Stimulated activated naive CD8-positive, alpha-beta T cell treated with anti-CD3 and anti-CD28 coated beads, Interleukin-15, amount 100 ng/mL, for 72 hours (primary cell): ENCODE measurements at regions not wholly inside any gene's neighbourhood (a gene's known extent, or its start where the extent isn't known, plus 50 kb on each side); places are given as distances from the start of the nearest gene placed in this dataset.
A peak's percentile ranks its signal among the peaks of the same experiment; 100 is the strongest.

Source experiments
- ATAC-seq: fragments of 150-1000 bp; cut with Tn5 transposase; 2 replicates; pipeline ENCODE4 v1.10.0; 2021; ENCODE audit warnings: mild to moderate bottlenecking, moderate library complexity
- DNase-seq, 2 donors: peaks; one replicate each; pipeline ENCODE4 v3.0.0; 2021 to 2022
- H3K27ac Mint-ChIP-seq, 2 donors: one replicate each; pipeline ENCODE4 v1.8.0; 2022; ENCODE audit warnings: mild to moderate bottlenecking in 2 of 2, mixed read lengths in 2 of 2, moderate library complexity in 2 of 2
- H3K27me3 Mint-ChIP-seq: one replicate; pipeline ENCODE4 v1.8.0; 2022; ENCODE audit warnings: mixed read lengths
- H3K4me1 Mint-ChIP-seq: one replicate; pipeline ENCODE4 v1.8.0; 2022; ENCODE audit warnings: mild to moderate bottlenecking, mixed read lengths
- H3K4me3 Mint-ChIP-seq, 2 donors: one replicate each; pipeline ENCODE4 v1.8.0; 2022; ENCODE audit warnings: mild to moderate bottlenecking in 2 of 2, mixed read lengths in 2 of 2, moderate library complexity in 1 of 2
- H3K9me3 Mint-ChIP-seq, 2 donors: one replicate each; pipeline ENCODE4 v1.8.0; 2022; ENCODE audit warnings: mixed read lengths in 2 of 2

DNA sequence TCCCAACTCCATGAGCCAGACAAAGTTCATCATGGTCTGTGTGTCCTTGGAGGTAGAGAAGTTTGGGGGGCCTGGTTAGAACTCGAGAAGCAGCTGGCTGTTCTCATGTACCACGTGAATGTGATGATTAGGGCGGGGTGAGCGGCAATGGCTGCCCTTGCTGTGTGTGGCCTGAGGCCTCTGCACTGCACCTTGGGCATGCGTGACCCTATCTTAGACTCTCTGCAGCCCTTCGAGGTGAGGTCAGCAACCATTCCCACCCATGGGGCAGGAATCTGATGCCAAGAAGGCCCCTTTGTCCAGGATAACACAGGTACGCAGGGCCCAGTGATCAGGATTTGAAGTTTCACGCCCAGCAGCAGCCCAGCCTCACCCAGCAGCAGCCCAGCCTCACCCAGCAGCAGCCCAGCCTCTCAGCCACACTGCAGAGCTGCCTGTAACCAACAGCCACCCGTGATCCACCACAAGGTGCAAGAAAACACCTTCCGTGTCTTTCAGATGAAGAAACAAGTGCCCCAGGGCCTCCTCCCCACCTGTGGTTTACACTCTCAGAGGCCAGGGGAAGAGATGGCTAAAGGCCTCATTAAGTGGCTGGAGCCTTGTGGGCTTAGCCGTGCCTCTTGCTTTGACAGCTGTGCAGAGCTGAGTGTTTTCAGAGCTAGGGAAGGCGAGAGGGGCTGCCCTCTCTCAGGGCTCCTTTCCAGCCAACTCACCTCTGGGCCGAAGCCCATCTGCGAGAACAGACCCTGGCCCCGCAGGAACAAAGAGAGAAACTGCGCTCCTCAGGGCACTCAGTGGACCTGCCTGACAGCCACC is 195.2 kb upstream of the CDH4 start:
- H3K4me3 Mint-ChIP-seq: no peak overlapping the region
- no peak for ATAC-seq

DNA sequence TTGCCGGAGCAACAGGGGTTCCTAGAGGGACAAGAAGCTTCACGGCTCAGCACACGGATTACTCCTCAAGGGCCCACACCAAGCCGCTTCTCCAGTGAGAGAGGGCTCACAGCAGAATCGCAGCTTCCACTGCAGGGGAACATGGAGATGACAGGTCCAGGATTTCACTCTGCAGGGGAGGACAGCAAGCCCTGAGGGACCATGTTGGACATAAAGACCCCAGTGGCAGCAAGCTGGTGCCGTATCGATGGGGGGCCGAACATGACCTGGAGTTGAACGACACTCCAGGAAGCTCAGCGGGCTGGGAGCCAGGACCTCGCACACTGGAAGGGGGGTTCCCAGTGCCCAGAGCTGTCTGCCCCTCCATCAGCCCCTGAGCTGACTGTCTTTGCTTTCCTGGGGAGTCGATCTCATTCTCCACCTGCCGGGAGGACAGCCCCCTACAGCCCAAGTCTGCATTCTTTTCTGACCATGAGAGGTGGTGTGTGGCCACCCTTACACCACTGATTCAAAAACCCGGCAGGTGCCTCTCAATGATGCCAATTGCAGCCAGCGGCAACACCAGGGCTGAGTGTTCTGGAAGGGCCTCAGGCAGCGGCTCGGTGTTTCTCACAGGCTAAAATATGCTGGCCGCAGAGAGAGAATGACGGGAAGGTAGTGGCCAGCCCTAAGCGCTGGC is 194.5 kb upstream of the CDH4 start:
- no peaks in the 10 kb centered on the region for H3K4me1 Mint-ChIP-seq
- no peak overlapping the region for H3K27ac Mint-ChIP-seq
- no peak overlapping the region for H3K4me3 Mint-ChIP-seq
- peaks cover 0 to 10% of the 10 kb centered on the region in 2 donors for H3K9me3 Mint-ChIP-seq
- DNase-seq (no peak), ATAC-seq (no peak)
- H3K27me3 Mint-ChIP-seq: no peaks in the 10 kb centered on the region

More for the DNA sequence above, 195.2 kb upstream of the CDH4 start:
- no peak for DNase-seq
- no peaks in the 10 kb centered on the region for H3K27me3 Mint-ChIP-seq
- H3K9me3 Mint-ChIP-seq: peaks cover 0 to 2% of the 10 kb centered on the region in 2 donors
- no peaks in the 10 kb centered on the region for H3K4me1 Mint-ChIP-seq
- H3K27ac Mint-ChIP-seq: no peak overlapping the region

DNA sequence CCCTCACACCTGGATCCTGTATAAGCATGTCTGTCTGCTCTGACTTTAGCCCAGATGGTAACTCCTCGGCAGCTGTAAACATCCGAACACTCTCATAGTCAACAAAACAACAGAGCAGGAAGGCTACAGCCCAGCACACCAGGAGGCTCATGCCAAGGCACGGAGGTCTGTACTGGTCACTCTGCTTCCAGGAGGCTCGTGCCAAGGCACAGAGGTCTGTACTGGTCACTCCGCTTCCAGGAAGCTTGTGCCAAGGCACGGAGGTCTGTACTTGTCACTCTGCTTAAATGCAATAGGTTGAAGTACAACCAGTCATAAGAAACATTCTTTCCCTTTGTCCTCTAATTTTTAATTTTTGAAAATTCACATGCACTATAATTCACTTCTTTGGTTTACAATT is 190.1 kb upstream of the CDH4 start:
- Mint-ChIP-seq H3K4me1 (no peaks in the 10 kb centered on the region), H3K27ac (no peak overlapping the region), H3K4me3 (no peak overlapping the region), H3K9me3 (peaks cover 0 to 24% of the 10 kb centered on the region in 2 donors), H3K27me3 (no peaks in the 10 kb centered on the region)
- no peak for DNase-seq
- no peak for ATAC-seq

DNA sequence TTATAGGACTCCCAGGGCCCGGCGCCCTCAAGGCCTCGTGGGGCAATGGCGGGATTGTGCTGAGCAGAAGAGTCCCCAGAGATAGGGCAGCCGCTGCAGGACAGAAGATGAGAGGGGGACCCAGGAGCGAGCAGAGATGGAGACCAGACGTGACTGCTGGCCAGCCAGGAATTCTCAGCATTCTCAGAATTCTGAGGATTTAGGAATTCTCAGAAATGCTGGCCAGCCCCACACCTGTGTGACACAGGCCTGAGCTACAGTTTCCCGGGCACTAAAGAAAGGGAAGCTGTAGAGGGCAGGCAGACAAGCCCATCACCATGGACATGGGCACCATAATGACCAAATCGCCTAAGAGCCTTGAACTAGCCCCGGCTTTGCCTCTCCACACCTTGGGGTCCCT is 186.2 kb upstream of the CDH4 start:
- Mint-ChIP-seq H3K4me1 (no peaks in the 10 kb centered on the region), H3K27ac (no peak overlapping the region), H3K4me3 (no peak overlapping the region), H3K9me3 (peaks cover 0 to 24% of the 10 kb centered on the region in 2 donors), H3K27me3 (no peaks in the 10 kb centered on the region)
- no peak for ATAC-seq
- DNase-seq: no peak

DNA sequence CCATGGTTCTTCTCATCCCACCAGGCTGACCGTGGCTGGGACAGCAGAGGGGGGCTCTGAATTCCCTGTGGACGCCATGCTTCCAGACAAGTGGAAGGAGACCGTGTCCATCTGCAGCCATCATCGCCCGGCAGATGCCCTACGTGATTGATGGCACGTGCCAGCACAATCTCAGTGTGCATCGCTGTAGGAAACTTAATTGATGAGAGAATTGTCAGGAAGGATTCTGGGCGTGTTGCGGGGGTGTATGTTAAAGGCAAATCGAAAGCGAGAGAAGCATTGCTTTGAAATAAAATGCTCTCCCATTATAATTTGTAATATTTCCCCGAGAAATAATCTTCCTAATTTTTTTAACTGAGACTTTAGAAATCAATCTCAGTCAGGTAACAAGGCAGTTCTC is 185.5 kb upstream of the CDH4 start:
- Mint-ChIP-seq H3K27ac (peak overlapping the region in 1 of 2 donors; percentile 71), H3K4me3 (no peak overlapping the region), H3K27me3 (no peaks in the 10 kb centered on the region), H3K4me1 (no peaks in the 10 kb centered on the region), H3K9me3 (peaks cover 0 to 24% of the 10 kb centered on the region in 2 donors)
- no peak for ATAC-seq
- DNase-seq: no peak

DNA sequence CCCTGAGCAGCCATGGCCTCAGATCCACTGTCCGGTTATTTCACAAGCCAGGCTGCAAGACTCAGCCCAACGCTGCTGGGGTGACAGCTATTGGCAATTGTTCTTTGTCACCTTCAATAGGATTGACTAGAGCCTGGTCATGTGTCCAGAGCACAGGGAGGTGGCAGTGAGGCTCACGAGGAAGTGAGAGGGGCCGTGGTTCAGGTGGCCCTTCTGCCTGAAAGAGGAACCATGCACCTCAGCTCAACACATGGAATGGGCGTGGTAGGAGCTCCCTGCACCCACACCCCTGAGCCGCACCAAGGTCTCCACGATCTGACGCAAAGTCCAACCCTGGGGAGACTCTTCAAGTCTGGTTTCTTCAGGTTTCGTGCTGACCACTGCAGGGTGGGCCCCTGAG is 184.8 kb upstream of the CDH4 start:
- Mint-ChIP-seq H3K27ac (no peak overlapping the region), H3K4me3 (no peak overlapping the region), H3K4me1 (no peaks in the 10 kb centered on the region), H3K27me3 (no peaks in the 10 kb centered on the region), H3K9me3 (peaks cover 0 to 18% of the 10 kb centered on the region in 2 donors)
- DNase-seq (no peak), ATAC-seq (no peak)

DNA sequence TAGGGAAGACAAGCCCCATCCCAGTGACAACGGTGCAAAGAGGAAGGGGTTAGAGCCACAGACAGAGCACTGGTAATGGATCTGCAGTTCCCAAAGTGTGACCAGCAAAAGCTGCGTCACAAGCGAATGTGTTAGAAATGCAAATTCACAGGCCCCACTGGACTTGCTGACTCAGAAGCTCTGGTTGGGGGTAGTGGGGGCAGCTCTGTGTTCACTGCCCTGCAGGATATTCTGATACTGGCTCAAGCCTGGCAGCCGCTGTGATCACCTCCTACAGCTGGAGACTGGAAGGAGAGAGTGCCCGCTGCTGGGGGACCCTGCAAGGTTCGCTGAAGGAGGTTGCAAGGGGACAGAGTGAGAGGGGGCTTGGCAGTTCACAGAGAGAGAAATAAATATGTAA is 179.7 kb upstream of the CDH4 start:
- no peaks in the 10 kb centered on the region for H3K4me1 Mint-ChIP-seq
- ATAC-seq (no peak), DNase-seq (no peak)
- no peak overlapping the region for H3K27ac Mint-ChIP-seq
- H3K27me3 Mint-ChIP-seq: no peaks in the 10 kb centered on the region
- H3K4me3 Mint-ChIP-seq: no peak overlapping the region
- H3K9me3 Mint-ChIP-seq: no peaks in the 10 kb centered on the region

DNA sequence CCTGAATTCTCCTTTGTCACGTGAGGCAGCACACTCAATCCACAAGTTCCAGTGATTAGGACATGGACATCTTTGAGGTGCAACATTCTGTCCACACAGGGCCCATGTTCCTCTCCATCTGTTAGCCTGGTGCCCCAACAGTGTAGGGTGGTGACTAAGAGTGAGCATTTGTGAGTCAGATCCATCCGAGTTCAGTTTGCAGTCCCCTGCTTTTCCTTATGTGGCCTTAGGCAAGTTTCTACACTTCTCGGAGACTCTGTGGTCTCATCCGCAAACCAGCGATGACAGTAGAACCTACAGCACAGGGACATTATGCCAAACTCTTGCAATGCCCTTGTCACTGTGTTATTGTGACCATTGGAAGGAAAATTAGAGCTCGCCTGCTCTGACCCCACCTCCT is 178.7 kb upstream of the CDH4 start:
- no peak for DNase-seq
- Mint-ChIP-seq H3K27ac (peak overlapping the region in 1 of 2 donors; percentile 49), H3K4me3 (no peak overlapping the region)

DNA sequence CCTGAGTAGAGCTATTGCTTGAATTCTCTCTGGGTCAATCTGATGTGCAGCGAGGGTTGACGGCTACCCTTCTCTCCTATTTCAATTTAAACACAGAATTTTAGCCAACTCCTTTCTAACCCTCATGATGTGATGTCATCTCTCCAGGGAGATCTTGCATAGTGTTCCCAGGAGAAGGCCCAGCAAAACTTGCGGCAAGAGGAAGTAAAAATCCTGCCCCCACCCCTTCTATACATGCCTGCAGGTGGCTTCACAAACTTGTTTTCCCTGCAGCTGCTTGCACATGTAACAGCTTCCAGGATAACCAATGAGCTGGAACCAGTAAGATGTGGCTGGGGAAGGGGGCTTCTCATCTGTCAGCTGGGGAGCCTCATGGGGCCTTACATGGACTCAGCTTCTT is 169.3 kb upstream of the CDH4 start:
- Mint-ChIP-seq H3K4me3 (no peak overlapping the region), H3K27ac (no peak overlapping the region), H3K27me3 (peaks cover 23% of the 10 kb centered on the region), H3K4me1 (no peaks in the 10 kb centered on the region), H3K9me3 (peaks cover 4 to 23% of the 10 kb centered on the region in 2 donors)
- no peak for DNase-seq
- ATAC-seq: no peak

More for the DNA sequence above, 178.7 kb upstream of the CDH4 start:
- no peaks in the 10 kb centered on the region for H3K4me1 Mint-ChIP-seq
- no peak for ATAC-seq
- H3K27me3 Mint-ChIP-seq: no peaks in the 10 kb centered on the region
- H3K9me3 Mint-ChIP-seq: no peaks in the 10 kb centered on the region

DNA sequence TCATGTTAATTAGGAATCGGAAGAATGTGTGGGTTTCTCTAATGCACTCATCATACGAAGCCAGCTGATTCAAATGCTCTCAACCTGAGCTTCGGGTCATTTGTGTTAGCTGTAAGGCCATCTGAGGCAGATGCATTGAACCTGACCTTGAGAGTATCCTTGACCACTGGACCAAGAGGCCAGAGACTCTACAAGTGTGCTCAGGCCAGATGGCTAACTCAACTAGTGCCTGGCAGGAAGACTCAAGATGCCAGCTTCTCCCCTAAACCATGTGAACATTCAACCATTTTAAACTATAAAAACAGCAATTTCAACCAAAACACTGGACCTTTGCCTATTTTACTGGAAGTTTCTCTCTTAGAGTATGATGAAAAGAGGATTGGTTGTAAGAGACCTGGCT is 168.6 kb upstream of the CDH4 start:
- no peak overlapping the region for H3K4me3 Mint-ChIP-seq
- no peak overlapping the region for H3K27ac Mint-ChIP-seq
- no peaks in the 10 kb centered on the region for H3K4me1 Mint-ChIP-seq
- peaks cover 23% of the 10 kb centered on the region for H3K27me3 Mint-ChIP-seq
- ATAC-seq (no peak), DNase-seq (no peak)
- peaks cover 4 to 23% of the 10 kb centered on the region in 2 donors for H3K9me3 Mint-ChIP-seq

DNA sequence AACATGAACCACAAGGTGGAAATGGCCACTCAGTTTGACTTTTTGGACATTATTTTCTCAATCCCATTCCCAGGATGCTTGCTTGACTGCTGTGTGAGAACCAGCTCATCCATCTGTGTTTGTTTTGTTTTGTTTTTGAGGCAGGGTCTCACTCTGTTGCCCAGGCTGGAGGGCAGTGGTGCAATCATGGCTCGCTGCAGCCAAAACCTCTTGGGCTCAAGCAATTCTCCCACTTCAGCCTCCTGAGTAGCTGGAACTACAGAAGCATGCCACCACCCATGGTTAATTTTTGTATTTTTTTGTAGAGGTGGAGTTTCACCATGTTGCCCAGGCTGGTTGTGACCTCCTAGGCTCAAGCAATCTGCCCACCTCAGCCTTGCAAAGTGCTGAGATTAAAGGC is 166.0 kb upstream of the CDH4 start:
- peaks cover 4 to 28% of the 10 kb centered on the region in 2 donors for H3K9me3 Mint-ChIP-seq
- H3K27me3 Mint-ChIP-seq: peaks cover 19% of the 10 kb centered on the region
- ATAC-seq (no peak), DNase-seq (no peak)
- H3K4me3 Mint-ChIP-seq: no peak overlapping the region
- H3K27ac Mint-ChIP-seq: no peak overlapping the region
- H3K4me1 Mint-ChIP-seq: no peaks in the 10 kb centered on the region

DNA sequence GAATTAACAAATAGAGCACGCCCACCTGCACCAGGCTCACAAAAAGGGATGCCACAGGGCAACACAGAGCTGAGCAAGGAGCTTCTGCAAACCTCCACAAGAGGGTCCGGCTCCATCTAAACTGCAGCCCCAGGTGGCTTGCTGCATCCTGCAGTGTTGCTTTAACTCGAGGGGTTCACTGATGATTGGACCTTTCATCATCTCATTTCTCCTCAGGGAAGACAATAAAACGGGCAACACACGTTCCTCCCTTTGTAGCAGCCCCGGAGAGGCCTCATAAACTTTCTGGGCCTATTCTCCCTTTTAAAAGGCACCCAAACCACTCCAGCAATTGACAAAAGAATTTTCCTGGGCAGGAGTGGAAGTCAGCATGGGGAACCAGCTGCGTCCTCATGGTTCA is 161.5 kb upstream of the CDH4 start:
- no peaks in the 10 kb centered on the region for H3K4me1 Mint-ChIP-seq
- peaks cover 30 to 56% of the 10 kb centered on the region in 2 donors for H3K9me3 Mint-ChIP-seq
- no peak for DNase-seq
- ATAC-seq: no peak
- no peak overlapping the region for H3K27ac Mint-ChIP-seq
- H3K4me3 Mint-ChIP-seq: no peak overlapping the region
- peaks cover 5% of the 10 kb centered on the region for H3K27me3 Mint-ChIP-seq

DNA sequence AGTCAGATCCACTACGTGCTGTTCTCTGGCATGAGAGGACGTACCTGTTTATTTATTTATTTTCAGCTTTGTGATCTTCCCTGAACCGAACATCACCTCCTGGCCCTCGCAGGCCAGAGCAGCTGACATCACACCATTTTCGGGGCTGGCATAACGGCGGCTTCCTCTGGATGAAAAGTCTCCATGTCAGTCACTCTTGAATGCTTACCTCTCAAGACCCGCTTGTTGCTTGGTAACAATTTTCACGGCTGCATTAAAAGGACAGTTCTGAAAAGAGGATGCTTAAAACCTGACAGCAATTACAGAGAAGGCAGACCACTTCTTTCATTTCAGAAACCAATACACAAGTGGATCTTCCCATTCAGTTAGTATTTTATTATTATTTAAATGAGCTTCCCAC is 159.8 kb upstream of the CDH4 start:
- Mint-ChIP-seq H3K27ac (no peak overlapping the region), H3K4me3 (no peak overlapping the region), H3K9me3 (peaks cover 36 to 60% of the 10 kb centered on the region in 2 donors), H3K27me3 (no peaks in the 10 kb centered on the region), H3K4me1 (no peaks in the 10 kb centered on the region)
- DNase-seq (no peak), ATAC-seq (no peak)

DNA sequence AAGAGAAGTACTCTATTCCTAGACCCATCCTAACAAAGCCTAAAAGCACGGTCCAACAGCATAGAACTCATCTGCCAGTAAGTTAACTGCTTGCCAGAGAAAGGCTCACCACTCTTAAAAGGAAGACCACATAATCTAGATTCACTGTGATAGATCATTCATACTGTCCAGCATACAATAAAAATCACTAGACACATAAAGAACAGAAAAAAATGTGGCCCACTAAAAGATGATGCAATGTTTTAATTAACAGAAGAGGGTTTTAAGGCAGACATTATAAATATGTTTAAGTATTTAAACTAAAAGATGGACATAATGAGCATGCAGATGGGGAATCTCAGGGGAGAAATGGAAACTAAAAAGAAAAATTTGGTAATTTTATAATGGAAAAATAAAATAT is 157.5 kb upstream of the CDH4 start:
- Mint-ChIP-seq H3K9me3 (peaks cover 36 to 60% of the 10 kb centered on the region in 2 donors), H3K27me3 (no peaks in the 10 kb centered on the region), H3K4me1 (no peaks in the 10 kb centered on the region), H3K4me3 (no peak overlapping the region), H3K27ac (no peak overlapping the region)
- no peak for ATAC-seq
- DNase-seq: no peak

DNA sequence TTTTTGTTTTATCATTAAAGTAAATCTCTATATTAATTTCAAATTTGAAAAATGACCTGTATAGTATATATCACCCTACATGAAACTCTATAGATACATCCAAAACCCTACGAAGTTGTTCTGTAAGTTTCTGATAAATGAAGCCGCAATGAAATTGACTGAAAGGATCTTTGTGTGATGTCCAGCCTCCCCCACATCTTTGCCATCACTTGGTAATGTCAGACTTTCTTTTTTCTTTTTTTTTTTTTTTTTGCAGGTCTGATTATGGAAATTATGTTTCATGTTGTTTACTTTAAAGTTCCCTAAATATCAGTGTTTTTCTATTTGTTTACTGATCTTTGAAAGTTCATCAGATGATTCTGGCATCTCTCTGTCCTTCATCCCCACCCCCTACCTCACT is 155.6 kb upstream of the CDH4 start:
- DNase-seq (no peak), ATAC-seq (no peak)
- Mint-ChIP-seq H3K27me3 (no peaks in the 10 kb centered on the region), H3K27ac (no peak overlapping the region), H3K9me3 (peaks cover 36 to 54% of the 10 kb centered on the region in 2 donors), H3K4me1 (peaks cover 4% of the 10 kb centered on the region), H3K4me3 (no peak overlapping the region)

DNA sequence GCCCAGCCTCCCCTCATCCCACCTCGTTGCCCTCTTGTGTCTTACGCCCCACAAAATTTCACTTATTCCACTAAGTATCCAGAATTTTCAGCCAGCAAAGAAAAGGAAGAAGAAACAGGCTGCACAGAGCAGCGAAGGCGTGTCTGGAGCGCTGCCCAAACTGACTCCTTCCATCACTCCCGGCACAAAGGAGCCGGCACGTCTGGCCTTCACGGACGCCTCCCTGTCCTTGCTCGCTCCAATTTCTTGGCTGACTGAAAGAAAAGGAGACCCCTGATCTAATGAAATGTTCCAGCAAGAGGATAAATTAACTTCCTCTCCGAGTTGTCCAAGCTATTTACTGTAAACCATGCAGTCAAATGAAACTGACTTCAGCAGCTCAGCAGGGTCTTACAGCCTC is 152.3 kb upstream of the CDH4 start:
- DNase-seq (no peak), ATAC-seq (no peak)
- no peaks in the 10 kb centered on the region for H3K27me3 Mint-ChIP-seq
- H3K27ac Mint-ChIP-seq: no peak overlapping the region
- H3K4me3 Mint-ChIP-seq: no peak overlapping the region
- H3K9me3 Mint-ChIP-seq: peaks cover 14 to 35% of the 10 kb centered on the region in 2 donors
- H3K4me1 Mint-ChIP-seq: peaks cover 11% of the 10 kb centered on the region
